Parathyroid adenoma (tissue), 2 donors: ENCODE measurements at regions not wholly inside any gene's neighbourhood (a gene's known extent, or its start where the extent isn't known, plus 50 kb on each side); places are given as distances from the start of the nearest gene placed in this dataset.

Experiments
- H2AFZ ChIP-seq: fragments of 300-600 bp; sonication (generic); one replicate; pipeline ENCODE4 v1.7.0; 2017; ENCODE audit warnings: antibody characterized with exemption, mild to moderate bottlenecking
- H3K27ac ChIP-seq: fragments of 300-600 bp; sonication (generic); one replicate; pipeline ENCODE4 v1.7.0; 2017
- H3K27me3 ChIP-seq: fragments of 300-600 bp; sonication (generic); one replicate; pipeline ENCODE4 v1.7.0; 2017; ENCODE audit warnings: low read length; ENCODE audit not compliant: control insufficient read depth, insufficient read depth
- H3K36me3 ChIP-seq: fragments of 300-600 bp; sonication (generic); one replicate; pipeline ENCODE4 v1.7.0; 2017; ENCODE audit warnings: low read length; ENCODE audit not compliant: control insufficient read depth, insufficient read depth
- H3K4me1 ChIP-seq: fragments of 300-600 bp; sonication (generic); one replicate; pipeline ENCODE4 v1.7.0; 2017; ENCODE audit warnings: control low read depth
- H3K4me2 ChIP-seq: fragments of 300-600 bp; sonication (generic); one replicate; pipeline ENCODE4 v1.7.0; 2017; ENCODE audit warnings: low read length
- H3K4me3 ChIP-seq: fragments of 300-600 bp; sonication (generic); one replicate; pipeline ENCODE4 v1.7.0; 2017; ENCODE audit warnings: low read depth, low read length
- H3K79me2 ChIP-seq: fragments of 300-600 bp; sonication (generic); one replicate; pipeline ENCODE4 v1.7.0; 2017; ENCODE audit warnings: control low read depth
- H3K9ac ChIP-seq: fragments of 300-600 bp; sonication (generic); one replicate; pipeline ENCODE4 v1.7.0; 2017; ENCODE audit warnings: mild to moderate bottlenecking
- H3K9me3 ChIP-seq: fragments of 300-600 bp; sonication (generic); one replicate; pipeline ENCODE4 v1.7.0; 2017; ENCODE audit warnings: low read length; ENCODE audit not compliant: control insufficient read depth
- TF ChIP-seq, protein P1 (sequence below): fragments of 300-600 bp; sonication (generic); IDR thresholded peaks from one replicate; pipeline ENCODE4 v1.7.0; 2017; ENCODE audit warnings: antibody characterized with exemption, mild to moderate bottlenecking
- donor health status: primary hyperparathyroidism.

GRCh38 chrX:39451046-39451445 lies 646.7 kb downstream of the BCOR start:
- H2AFZ ChIP-seq: no peak overlapping the region
- H3K4me3 ChIP-seq: no peak overlapping the region
- H3K4me1 ChIP-seq: no peaks in the 10 kb centered on the region
- TF ChIP-seq, protein P1, sequence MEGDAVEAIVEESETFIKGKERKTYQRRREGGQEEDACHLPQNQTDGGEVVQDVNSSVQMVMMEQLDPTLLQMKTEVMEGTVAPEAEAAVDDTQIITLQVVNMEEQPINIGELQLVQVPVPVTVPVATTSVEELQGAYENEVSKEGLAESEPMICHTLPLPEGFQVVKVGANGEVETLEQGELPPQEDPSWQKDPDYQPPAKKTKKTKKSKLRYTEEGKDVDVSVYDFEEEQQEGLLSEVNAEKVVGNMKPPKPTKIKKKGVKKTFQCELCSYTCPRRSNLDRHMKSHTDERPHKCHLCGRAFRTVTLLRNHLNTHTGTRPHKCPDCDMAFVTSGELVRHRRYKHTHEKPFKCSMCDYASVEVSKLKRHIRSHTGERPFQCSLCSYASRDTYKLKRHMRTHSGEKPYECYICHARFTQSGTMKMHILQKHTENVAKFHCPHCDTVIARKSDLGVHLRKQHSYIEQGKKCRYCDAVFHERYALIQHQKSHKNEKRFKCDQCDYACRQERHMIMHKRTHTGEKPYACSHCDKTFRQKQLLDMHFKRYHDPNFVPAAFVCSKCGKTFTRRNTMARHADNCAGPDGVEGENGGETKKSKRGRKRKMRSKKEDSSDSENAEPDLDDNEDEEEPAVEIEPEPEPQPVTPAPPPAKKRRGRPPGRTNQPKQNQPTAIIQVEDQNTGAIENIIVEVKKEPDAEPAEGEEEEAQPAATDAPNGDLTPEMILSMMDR: no peak
- no peak overlapping the region for H3K9ac ChIP-seq
- H3K4me2 ChIP-seq: no peak overlapping the region
- no peaks in the 10 kb centered on the region for H3K9me3 ChIP-seq
- H3K27ac ChIP-seq: no peak overlapping the region
- H3K36me3 ChIP-seq: no peaks in the 10 kb centered on the region
- no peaks in the 10 kb centered on the region for H3K79me2 ChIP-seq
- no peaks in the 10 kb centered on the region for H3K27me3 ChIP-seq

DNA sequence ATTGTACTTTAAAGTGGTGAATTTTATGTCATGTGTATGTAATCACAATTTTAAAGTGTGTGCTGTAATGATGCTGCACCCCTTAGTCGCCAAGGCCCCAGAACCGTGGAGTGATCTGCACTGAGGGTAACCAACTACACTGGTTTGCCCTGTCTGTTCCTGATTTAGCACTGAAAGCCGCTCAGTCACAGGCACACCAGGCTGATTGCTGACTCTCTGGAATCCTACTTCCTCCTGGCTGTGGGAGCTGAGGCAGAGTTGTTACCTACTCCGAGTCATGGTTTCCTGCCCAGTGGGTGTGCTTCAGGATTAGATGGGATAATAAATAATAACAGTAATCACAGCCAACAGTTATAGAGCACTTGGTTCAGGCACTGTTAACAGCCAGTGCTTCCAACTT lies 645.4 kb downstream of the BCOR start:
- Histone ChIP-seq H3K9me3 (no peaks in the 10 kb centered on the region), H2AFZ (no peak overlapping the region), H3K79me2 (no peaks in the 10 kb centered on the region), H3K4me3 (no peak overlapping the region), H3K27ac (no peak overlapping the region), H3K4me2 (no peak overlapping the region), H3K4me1 (no peaks in the 10 kb centered on the region), H3K27me3 (no peaks in the 10 kb centered on the region), H3K36me3 (no peaks in the 10 kb centered on the region), H3K9ac (no peak overlapping the region)
- TF ChIP-seq, protein P1: no peak

DNA sequence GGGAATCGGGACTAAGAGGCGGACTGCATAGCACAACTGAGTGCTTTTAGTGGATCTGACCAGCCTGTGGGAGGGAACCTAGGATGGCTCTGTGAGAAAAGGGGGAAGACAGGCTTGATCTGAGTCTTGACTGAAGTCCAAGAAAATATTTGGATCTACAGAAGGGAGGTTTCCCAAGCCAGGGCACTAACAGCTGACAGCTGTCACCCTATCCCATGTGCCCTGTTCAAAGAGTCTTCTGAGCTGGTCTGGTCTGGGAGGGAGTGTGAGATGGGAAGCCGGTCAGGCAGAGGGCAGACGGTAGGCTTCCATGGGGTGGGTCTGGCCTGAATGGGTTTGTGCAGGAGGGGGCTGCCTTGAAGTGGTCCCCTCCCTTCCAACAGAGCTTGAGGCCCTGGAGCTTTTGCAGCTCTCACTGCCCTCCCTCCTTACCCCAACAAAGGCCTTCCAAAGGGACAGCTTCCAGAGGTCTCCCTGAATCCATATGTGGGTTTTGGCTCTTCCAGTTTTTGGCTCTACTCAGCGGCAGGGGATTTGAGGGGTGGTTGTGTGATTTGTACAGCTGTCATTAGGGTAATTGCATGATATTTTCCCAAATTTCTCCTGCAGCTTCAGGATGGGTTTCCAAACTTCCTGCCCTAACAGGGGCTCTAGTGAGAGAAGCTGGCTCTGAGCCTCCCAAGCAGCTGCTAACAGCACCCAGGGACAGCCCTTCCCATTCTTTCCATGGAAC lies 643.7 kb downstream of the BCOR start:
- Histone ChIP-seq H3K27me3 (no peaks in the 10 kb centered on the region), H3K4me2 (no peak overlapping the region), H3K27ac (no peak overlapping the region), H3K36me3 (no peaks in the 10 kb centered on the region), H3K9ac (no peak overlapping the region), H3K4me1 (no peaks in the 10 kb centered on the region), H2AFZ (no peak overlapping the region), H3K4me3 (no peak overlapping the region), H3K9me3 (no peaks in the 10 kb centered on the region), H3K79me2 (no peaks in the 10 kb centered on the region)
- TF ChIP-seq, protein P1: no peak

DNA sequence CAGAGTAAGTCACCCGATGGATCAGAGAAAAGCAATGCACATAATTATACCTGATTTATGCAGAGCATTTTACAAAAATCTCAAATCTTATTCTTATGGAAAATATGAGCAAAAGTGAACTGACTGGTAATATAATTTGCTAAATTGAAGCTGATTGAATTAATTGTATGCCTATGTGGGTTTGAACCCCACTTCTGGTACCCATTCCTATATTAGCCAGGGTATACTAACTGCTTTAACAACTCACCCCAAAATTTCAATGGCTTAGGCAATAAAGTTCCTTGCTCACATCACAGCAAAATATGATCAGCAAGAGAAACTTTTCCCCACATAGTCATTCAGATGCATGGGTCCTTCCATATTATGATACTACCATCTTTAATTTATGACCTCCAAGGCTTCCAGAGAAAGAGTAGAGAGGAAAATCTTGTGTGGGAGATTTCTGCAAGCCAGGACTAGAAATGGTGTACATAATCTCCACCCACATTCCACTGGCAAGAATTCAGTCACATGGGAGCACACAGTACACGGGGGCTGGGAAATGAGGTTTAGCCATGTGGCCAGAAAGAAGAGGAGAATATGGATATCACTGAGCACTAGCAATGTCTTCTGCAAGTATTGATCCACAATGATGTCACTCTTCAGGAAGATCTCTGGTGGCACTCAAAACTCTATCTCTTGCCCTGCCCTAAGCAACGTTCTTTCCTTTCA lies 640.7 kb downstream of the BCOR start:
- Histone ChIP-seq H3K27me3 (no peaks in the 10 kb centered on the region), H3K79me2 (no peaks in the 10 kb centered on the region), H3K4me3 (no peak overlapping the region), H3K9ac (no peak overlapping the region), H3K9me3 (no peaks in the 10 kb centered on the region), H3K36me3 (no peaks in the 10 kb centered on the region), H3K4me1 (no peaks in the 10 kb centered on the region), H3K27ac (no peak overlapping the region), H2AFZ (no peak overlapping the region), H3K4me2 (no peak overlapping the region)
- TF ChIP-seq, protein P1: no peak
